BJ (cell line): ENCODE measurements at regions not wholly inside any gene's neighbourhood (a gene's known extent, or its start where the extent isn't known, plus 50 kb on each side); places are given as distances from the start of the nearest gene placed in this dataset.

Experiments
- CTCF ChIA-PET: fragments of 350-600 bp; formaldehyde crosslinking; extraction: SDS; loops from one replicate; lab custom pipeline; 2021; ENCODE audit warnings: antibody characterized with exemption, inconsistent platforms; lab: Yijun Ruan, JAX
- POLR2A ChIA-PET: fragments of 300-600 bp; sonication (Branson Sonifier 250); formaldehyde crosslinking; extraction: SDS; loops from one replicate; lab custom pipeline; 2021; ENCODE audit warnings: antibody characterized with exemption; lab: Charles Lee
- DNase-seq: peaks from one replicate; pipeline ENCODE4 v3.0.0-alpha.2; 2011; ENCODE audit warnings: low read depth
- H3K27me3 ChIP-seq: 2 replicates; pipeline ENCODE4 v1.6.0; 2011; ENCODE audit warnings: low read length; ENCODE audit not compliant: control insufficient read depth, insufficient read depth
- H3K36me3 ChIP-seq: 2 replicates; pipeline ENCODE4 v1.5.1; 2011; ENCODE audit warnings: low read length; ENCODE audit not compliant: control insufficient read depth, insufficient read depth
- H3K4me3 ChIP-seq: 2 replicates; pipeline ENCODE4 v1.5.1; 2011; ENCODE audit warnings: low read depth, mild to moderate bottlenecking, control low read depth, low read length
- TF ChIP-seq, protein P1 (sequence below): IDR thresholded peaks from 2 replicates; pipeline ENCODE4 v1.5.1; 2011; ENCODE audit warnings: low read depth, mild to moderate bottlenecking, control low read depth, inconsistent platforms, low read length, moderate library complexity; ENCODE audit not compliant: insufficient read depth

DNA sequence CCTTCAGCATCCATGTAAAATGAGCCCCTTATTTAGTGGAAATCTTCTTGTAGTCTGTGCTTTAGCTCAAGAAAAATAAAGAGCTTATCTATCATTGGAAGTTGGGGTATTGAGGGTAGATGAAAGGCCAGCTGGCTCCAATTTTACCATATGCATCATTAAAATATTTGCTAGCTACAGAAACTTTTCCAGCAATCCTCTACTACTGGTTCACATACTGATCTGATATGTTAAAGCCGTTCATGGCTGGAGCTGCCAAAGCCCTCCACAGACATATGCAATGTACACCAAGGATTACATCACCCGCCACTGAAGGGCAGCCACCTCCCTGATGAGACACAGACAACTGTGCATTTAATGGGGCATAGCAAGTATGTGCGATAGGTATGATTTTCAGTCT is 1205.3 kb downstream of the GALC start:
- no peak for DNase-seq
- TF ChIP-seq, protein P1, sequence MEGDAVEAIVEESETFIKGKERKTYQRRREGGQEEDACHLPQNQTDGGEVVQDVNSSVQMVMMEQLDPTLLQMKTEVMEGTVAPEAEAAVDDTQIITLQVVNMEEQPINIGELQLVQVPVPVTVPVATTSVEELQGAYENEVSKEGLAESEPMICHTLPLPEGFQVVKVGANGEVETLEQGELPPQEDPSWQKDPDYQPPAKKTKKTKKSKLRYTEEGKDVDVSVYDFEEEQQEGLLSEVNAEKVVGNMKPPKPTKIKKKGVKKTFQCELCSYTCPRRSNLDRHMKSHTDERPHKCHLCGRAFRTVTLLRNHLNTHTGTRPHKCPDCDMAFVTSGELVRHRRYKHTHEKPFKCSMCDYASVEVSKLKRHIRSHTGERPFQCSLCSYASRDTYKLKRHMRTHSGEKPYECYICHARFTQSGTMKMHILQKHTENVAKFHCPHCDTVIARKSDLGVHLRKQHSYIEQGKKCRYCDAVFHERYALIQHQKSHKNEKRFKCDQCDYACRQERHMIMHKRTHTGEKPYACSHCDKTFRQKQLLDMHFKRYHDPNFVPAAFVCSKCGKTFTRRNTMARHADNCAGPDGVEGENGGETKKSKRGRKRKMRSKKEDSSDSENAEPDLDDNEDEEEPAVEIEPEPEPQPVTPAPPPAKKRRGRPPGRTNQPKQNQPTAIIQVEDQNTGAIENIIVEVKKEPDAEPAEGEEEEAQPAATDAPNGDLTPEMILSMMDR, result no peak
- H3K36me3 ChIP-seq, result no peaks in the 10 kb centered on the region
- POLR2A ChIA-PET, result no interaction called here
- no peaks in the 10 kb centered on the region for H3K27me3 ChIP-seq
- CTCF ChIA-PET, result interaction anchor here (0.6 to 1.6 kb wide), 4 partner anchors 11 to 899 kb away, joined by 3 to 5 read pairs (median 4); no protein-coding TSS in a partner anchor
- H3K4me3 ChIP-seq, result no peak overlapping the region

DNA sequence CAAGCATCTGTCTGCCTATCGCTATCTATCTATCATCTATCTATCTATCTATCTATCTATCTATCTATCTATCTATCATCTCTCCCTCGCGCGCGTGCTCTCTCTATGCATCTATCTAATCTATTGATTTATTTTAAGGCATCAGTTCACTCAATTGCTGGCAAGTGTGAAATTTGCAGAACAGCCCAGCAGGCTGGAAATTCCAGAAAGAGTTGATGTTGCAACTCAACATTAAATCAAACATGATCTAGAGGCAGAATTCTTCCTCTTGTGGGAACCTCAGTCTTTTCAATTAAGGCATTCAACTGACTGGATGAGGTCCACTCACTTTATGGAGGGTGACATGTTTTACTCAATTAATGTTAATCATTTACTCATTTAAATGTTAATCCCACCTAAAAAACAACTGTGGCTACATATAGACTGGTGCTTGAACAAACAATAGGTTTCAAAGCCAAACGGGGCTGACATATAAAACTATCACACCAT is 1210.8 kb downstream of the GALC start:
- ChIA-PET CTCF (no interaction called here), POLR2A (no interaction called here)
- Histone ChIP-seq H3K4me3 (no peak overlapping the region), H3K27me3 (no peaks in the 10 kb centered on the region), H3K36me3 (no peaks in the 10 kb centered on the region)
- TF ChIP-seq, protein P1, result no peak
- no peak for DNase-seq

DNA sequence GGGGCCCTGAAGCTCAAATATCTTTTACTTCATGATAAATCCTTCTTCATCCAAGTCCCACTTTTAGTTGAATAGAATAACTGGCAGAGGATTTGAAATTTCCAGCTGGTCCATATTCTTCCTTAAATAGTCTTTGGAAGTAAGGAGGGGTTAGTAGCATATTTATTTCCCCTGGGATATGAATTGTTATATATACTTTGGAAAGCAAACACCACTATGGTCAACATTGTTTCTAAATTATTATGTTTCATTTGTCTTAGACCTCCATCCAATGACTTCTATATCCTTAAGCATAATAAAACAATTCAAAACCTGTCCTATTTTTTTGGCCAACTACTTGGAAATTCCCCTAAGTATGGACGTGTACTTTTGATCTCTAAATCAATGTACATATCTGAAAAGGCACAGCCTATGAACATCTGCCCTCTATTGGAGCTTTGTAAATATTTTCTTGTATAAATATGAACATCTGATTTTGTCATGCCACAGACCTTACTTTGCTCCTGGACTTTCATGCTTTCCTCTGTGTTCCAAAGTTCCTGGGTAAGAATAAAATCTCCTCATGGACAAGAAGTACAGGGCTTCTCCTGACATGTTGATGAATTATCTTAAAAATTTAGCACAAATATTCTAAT is 1212.0 kb downstream of the GALC start:
- DNase-seq, result no peak
- ChIA-PET CTCF (no interaction called here), POLR2A (no interaction called here)
- no peaks in the 10 kb centered on the region for H3K36me3 ChIP-seq
- TF ChIP-seq, protein P1, result no peak
- no peaks in the 10 kb centered on the region for H3K27me3 ChIP-seq
- H3K4me3 ChIP-seq, result no peak overlapping the region

DNA sequence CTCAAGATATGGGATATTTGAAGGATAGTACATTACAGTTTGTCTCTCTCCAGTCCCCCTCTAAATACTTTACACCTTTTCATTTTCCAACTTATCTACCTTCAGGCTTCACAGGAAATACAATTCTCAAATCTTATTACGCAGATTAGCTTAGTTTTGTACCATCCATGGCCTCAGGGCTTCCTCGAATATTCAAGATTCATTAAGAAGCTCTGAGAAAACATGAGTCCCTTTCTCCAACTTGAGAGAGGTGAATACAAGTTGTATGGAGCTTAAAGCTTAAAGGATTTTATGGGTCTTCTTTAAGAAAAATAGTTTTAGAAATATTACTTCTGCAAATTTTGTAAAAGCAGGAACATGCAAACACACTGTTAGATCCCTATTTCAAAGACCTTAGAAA is 1212.5 kb downstream of the GALC start:
- H3K36me3 ChIP-seq, result no peaks in the 10 kb centered on the region
- DNase-seq, result no peak
- TF ChIP-seq, protein P1, result no peak
- no peak overlapping the region for H3K4me3 ChIP-seq
- no peaks in the 10 kb centered on the region for H3K27me3 ChIP-seq
- ChIA-PET CTCF (no interaction called here), POLR2A (no interaction called here)

DNA sequence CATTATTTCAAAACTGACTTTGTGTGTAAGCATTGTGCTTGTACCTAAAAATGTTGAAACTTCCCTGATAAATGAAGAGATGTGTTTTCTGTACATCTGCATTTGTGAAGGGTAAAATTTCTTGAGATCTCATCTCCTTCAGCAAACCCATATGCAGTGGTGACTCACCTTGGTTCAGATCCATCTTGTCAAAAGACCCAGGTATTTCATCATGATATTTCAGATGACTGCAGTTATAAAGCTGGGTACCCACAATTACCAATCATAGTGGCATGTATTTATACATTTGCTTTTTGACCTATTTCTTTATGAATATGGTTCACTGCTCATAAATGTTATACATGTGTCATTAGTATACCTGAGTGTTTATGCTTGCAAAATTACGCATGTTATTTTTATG is 1213.6 kb downstream of the GALC start:
- TF ChIP-seq, protein P1, result no peak

More for the DNA sequence above, 1213.6 kb downstream of the GALC start:
- POLR2A ChIA-PET, result no interaction called here
- CTCF ChIA-PET, result interaction anchor here (0.6 kb wide), 2 partner anchors 15 to 309 kb away, joined by 3 read pairs; no protein-coding TSS in a partner anchor
- DNase-seq, result no peak
- Histone ChIP-seq H3K27me3 (no peaks in the 10 kb centered on the region), H3K4me3 (no peak overlapping the region), H3K36me3 (no peaks in the 10 kb centered on the region)
